T-helper 2 cell treated with Interferon-gamma antibody and Interleukin-4, amounts not matched to agents 100 ng/mL and 5 ng/mL, for 36 hours (primary cell): ENCODE measurements at regions not wholly inside any gene's neighbourhood (a gene's known extent, or its start where the extent isn't known, plus 50 kb on each side); places are given as distances from the start of the nearest gene placed in this dataset.

Experiments
- intact Hi-C: fragments of 100-400 bp; cut with micrococcal nuclease; formaldehyde crosslinking; loops from one replicate; pipeline ENCODE4 v1.15.1; 2023

DNA sequence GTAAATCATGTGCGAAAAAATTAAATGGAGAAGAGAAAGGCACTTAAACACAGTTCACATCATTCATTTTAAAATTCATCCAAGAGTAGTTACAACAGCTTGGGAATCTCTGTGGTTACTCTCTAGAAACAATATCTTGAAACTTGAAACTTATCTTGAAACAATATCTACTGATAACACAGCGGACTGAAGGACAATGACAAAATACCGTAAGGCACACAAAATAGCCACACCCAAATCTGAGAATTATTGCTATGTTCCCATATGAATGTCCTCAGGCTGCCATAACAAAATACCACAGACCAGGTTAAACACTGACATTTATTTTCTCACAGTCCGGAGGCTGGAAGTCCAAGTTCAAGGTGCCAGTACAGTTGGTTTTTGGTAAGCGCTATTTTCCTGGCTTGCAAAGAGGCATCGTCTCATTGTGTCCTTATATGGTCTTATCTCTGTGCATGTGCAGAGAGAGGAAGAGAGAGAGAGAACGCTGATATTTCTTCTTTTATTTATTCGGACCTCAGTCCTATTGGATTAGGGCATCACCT is 122.5 kb upstream of the BTBD3 start:
- intact Hi-C loops = no loop called here

DNA sequence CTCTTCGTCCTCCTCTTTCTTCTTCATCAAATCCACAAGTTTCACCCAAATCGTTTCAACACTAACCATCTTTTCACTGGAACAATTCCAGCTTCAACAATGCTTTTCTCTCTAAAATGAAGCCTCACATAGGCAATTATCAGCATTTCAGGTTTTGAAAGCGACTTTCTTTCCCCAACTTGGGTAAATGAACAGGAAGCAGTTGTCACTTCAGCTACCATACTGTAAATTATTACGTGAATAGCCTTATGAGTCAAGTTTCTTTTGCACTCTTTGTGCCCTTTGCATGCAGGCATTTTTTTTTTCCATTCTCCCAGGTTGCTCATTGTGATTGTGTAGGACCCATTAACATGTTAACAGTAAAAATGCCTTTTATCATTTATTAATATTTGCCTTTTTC is 121.7 kb upstream of the BTBD3 start:
- intact Hi-C loops = no loop called here

DNA sequence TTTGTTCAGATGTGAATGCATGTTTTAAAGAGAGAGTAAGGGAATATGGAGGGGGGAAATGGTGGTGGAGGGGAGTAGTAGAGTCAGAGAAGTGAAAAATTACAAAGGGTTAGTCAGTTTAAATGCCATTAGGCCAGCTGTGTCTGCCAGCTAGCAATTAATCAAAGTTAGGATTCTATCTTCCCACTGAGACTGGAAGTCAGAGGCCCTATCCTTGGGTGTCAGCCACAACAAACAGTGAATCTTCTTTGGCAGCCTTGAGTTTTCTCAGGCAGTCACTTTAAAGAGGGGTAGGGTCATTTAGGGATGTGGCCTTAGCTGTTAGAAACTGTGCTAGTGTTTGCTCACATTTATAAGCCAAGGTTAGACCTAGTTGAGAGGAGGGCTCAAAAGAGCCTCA is 120.5 kb upstream of the BTBD3 start:
- intact Hi-C loops = no loop called here

DNA sequence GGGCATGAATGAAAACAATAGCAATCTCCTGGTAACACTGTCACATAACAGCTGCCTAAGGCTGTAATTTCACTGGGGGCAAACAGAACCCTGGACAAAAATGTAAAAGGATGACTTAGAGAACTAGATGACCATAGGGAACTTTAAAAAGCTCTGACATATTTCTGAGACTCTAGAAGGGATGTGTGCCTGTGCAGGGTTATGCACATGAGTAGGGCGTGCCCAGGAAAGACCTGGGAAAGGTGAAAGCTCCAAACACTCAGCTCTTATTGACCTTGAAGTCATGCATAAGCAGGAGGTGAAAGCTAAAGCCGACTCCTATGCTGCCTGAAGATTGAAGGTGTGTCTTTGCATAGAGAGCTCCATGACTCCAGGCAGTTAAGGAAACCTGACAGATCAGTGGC is 118.4 kb upstream of the BTBD3 start:
- intact Hi-C loops = no loop called here

DNA sequence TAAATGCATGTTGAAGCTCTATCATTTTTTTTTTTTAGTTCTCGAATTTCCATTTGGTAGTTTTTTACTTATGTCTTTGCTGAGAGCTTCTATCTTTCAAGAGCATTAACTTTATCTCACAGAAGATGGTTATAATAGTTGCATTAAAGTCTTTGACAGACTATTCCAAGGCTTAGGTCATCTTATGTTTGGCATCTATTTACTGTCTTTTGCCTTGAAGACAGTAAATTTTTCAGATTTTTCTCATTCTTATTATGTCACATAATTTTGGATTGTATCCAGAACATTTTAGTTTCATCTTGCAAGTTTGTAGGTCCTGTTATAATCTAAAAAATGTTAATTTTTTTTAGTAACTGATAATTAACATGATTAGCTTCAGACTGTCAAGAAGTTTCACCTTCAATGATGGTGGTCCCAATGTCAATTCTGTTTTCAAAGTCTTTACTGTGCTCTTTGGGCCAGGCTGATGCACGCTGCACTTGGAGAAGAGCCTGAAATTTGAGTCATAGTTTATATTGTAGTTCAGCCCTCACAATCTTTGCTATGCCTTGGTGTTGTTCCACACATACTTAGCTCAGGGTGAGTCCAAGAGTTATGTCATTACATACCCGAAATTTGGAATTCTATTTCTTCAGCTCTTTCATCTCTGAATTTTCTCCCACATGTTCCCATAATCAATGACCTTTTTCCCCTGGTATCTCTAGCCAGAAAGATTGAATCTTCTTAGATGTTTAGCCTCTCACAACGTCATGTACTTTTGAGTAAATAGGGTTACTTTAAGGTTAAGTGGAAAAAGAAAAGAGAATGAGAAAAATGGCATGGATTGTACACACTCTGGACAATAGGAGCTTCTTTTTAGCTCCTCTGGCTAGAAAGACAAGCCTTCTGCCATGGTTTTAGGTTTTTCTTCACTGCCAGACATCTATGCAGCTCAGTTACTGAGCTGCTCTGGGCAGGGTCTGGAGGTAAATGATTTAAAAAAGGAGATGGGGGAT is 110.3 kb upstream of the BTBD3 start:
- intact Hi-C loops = no loop called here

DNA sequence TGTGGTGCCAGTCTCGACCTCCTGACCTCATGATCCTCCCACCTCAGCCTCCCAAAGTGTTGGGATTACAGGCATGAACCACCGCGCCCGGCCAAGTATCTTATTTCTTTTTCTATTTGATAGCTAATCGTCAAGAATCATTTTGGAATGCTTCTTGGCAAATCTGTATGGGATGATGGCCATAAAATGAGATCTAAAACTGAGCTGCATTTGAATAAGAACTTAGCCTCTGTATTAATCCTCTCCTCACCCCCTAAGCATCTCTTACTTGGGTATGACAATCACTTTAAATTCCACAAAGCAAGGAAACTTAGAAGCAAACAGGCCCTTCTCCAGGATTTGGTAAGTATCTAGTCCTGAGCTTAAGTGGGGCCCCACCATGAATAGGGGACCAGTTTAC is 108.9 kb upstream of the BTBD3 start:
- intact Hi-C loops = no loop called here

DNA sequence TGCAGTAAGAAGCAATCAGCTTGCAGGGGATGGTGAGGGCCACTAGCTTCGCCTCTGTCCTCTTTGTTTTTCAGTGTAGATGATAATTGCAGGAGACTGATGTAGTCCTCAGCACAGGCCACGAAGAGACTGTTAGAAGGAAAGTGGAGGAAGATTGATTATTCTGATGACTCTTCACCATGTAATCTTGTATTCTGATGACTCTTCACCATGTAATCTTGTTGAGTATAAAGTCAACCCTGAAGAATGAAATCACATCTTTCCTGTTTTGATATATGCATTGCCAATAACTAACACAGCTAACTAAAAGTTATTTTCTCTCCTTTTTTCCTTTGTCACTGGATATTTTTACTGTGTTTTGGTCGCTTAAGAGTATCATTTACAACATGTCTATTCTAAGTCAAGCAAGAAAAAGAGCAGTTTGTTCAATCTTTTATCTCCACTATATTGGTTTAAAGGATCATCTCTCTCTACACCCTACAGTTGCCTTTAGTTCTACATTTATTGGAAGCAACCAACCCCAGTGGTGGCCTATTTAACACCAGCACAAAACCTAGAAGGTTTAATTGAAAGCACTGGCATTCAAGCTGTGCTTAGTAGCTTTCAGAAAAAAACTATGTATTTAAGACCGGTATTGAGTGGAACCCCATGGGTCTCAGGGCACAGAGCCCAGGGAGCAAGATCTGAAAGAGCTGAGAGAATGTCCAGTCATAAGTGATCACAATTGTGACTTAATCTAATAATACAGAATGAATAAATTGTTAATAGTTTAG is 107.2 kb upstream of the BTBD3 start:
- intact Hi-C loops = no loop called here

DNA sequence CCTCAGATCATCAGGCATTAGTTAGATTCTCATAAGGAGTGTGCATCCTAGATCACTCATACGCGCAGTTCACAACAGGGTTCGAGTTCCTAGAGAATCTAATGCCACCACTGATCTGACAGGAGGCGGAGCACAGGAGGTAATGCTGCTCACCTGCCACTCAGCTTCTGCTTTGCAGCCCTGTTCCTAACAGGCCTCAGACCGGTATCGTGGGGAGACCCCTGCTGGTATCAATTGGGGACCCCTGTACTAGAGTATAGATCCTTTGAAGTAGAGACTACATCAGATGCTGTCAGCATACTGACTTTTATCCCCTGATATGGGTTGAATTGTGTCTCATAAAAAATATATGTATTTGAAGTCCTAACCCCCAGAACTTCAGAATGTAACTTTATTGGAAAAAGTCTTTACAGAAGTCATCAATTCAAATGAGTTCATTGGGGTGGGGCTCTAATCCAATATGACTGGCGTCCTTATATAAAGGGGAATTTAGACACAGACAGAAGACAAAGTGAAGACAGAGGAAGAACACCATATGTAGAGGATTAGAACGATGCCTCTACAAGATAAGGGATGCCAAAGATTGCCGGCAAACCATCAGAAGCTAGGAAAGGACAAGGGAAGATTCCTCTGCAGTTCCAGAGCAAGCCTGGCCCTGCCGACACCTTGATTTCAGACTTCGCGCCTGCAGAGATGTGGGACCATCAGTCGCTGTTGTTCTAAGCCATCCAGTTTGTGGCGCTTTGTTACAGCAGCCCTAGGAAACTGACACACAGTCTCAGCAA is 104.4 kb upstream of the BTBD3 start:
- intact Hi-C loops = no loop called here

DNA sequence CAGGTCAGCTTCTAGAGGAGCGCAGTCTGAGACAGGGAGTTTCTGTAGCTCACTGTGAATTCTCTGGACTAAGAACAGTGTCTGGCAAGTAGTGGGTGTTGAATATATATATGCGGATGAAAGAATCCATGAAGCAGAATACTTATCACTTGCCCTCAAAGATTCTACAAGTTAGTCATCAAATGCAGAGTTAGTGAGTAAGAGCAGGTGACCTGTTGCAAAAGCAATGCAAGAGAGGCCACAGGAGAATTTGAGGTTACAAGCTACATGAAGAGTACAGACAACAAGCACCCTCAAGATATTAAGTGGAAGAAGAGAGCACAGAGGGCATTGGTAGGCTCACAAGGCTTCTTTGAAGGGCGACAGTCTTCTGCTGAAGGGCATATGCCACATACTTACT is 103.4 kb upstream of the BTBD3 start:
- intact Hi-C loops = no loop called here

DNA sequence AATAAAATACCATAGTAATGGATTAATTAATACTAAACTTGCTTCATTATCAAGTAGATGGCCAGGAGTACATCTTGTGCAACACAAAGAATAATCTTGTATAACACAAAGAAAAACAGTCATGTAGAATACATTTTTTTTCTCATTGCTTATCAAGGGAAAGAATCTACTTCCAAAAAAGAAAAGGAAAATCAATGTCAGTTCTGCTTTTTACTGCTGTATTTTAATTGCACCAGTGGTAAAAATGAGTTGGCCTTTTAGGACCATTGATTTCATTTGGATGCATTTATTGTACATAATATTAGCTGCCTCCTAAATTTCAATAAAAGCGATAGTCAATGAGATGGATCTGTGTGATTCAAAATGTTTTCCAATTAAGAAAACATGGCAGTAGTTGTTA is 96.9 kb upstream of the BTBD3 start:
- intact Hi-C loops = no loop called here

DNA sequence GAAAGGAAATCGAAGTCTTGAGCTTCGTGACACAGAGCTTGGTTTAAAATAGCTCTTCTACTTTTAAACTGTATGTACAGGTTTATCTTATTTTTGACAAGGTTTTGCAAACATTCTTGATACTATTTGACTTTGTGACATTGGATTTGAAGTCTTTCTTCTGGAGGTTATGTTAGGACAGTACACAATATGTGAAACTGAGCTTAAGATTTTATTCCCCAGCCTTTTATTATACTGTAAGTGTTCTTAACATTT is 95.2 kb upstream of the BTBD3 start:
- intact Hi-C loops = no loop called here

DNA sequence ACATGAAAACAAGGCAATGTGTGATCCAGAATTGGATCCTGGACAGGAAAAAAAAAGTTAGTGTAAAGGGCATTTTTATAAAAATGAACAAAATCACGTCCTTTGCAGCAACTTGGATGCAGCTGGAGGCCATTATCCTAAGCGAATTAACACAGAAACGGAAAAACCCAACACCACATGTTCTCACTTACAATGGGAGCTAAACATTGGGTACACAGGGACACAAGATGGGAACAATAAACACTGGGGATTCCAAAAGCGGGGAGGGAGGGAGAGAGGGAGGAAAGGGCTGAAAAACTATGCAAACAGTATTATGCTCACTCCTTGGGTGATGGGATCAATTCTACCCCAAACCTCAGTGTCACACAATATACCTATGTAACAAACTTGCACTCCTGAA is 91.4 kb upstream of the BTBD3 start:
- intact Hi-C loops = no loop called here

DNA sequence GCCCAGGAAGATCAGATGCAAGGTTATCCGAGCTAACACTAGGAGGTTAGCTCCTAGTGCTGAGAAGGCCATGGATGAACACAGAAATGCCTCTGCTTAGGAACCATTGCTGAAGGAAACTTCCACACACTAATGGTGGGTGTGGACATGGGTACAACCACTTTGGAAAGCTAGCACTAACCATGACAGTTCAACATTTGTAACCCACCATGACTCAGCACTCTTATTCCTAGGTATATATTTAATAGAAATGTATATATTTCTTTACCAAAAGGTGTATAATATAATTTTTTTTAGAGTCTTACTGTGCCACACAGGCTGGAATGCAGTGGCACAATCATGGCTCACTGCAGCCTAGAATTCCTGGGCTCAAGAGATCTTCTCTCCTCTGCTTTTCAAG is 85.3 kb upstream of the BTBD3 start:
- intact Hi-C loops = no loop called here

DNA sequence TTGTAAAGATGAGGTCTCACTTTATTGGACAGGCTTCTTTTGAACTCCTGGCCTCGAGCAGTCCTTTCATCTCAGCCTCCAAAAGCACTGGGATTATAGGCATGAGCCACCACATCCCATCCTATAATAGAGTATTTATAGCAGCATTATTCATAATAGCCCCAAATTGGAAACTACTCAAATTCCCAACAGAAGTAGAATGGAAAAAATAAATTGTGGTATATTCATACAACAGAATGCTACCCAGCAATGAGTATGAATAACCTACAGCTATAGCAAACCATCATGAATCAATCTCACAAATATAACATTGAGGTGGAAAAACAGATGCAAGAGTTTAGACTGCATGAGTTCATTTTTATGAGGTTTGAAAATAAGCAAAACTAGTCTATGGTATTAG is 84.8 kb upstream of the BTBD3 start:
- intact Hi-C loops = no loop called here

DNA sequence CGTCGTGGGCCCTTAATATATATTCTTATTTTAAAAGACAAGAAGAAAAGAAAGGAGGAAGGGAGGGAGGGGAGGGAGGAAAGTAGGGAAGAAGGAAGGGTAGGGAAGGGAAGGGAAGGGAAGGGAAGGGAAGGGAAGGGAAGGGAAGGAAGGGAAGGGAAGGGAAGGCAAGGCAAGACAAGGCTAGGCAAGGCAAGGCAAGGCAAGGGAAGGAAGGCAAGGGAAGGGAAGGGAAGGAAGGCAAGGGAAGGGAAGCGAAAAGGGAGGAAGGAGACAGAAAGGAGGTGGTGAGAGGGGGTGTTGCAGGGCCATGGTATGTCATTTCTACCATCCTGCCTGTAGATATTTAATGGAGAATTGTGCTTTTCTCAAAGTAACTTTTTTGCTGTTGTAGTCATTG is 83.9 kb upstream of the BTBD3 start:
- intact Hi-C loops = no loop called here

DNA sequence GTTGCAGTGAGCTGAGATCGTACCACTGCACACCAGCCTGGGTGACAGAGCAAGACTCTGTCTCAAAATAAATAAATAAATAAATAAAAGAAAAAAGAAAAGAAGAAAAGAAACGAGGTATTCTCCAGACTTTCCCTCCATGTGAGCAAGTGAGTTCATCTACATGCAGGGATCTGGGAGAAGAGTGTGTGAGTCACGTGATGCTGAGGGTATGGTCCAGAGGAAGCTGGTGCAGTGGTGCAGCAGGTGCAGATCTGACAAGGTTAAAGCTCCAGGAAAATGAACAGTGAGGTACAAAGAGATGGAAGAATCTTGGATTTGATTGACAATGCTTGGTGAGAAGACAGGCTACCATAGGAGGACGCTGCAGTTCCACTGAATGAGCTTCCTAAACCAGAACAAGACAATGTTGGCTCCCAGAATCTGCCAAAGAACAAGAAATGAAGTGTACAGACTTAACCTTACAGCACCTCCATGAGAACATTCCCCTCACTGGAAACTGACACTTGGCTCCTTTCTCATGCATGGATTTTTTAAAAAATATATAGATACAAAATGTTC is 79.5 kb upstream of the BTBD3 start:
- intact Hi-C loops = no loop called here

DNA sequence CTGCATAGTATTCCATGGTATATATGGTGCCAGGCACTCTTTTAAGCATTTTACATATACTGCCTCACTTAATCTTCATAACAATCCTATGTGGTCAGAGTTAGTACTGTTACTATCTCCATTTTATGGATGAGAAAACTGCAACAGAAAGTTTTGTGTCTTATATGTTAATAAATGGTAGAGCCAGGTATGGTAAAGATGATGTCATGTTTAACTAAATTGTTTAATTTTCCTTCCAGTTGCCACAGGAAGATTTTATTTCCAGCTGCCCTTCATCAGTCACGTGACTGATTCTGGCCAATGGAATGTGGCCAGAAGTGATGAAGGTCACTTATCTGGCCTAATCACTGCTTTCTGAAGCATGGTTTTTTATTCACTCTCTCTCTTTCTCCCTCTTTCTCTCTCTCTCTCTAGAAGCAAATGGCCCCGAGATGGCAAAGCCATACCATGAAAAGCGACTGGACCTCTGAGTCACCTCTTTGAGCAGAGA is 75.7 kb upstream of the BTBD3 start:
- intact Hi-C loops = no loop called here

DNA sequence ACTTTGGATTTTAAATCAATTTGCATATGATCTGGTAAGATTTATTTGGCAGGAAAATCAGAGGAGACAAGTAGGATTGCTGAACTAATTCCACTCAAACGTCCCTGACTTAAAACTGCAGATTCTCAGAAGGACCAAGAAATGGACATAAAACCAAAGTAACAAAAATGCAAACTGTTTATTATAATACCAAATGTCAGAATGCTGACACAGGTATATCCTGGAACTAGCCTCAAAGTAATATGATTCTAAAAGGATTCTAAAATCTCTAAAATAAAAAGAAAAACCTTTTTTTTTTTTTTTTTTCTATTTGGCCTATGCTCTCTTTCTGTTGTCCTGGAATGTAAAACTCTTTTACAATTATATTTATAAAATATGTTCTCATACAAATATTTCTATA is 74.4 kb upstream of the BTBD3 start:
- intact Hi-C loops = no loop called here

DNA sequence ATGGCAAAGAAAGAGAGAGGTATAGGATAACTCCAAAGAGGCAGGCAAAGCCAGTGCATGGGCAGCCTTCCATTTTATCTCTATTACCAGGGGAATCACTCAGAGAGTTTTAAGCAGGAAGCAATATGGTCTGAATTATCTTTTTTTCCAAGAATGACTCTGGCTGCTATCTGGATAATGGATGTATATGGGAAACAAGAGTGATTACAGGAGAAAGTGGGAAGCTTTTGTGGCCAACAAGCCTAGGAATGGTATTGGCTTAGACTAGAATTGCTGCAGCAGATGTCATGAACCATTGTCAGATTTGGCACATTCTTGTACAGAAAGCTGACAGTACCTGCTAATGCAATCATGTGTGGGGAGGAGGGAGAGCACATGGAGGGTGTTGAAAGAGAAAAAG is 73.0 kb upstream of the BTBD3 start:
- intact Hi-C loops = no loop called here

DNA sequence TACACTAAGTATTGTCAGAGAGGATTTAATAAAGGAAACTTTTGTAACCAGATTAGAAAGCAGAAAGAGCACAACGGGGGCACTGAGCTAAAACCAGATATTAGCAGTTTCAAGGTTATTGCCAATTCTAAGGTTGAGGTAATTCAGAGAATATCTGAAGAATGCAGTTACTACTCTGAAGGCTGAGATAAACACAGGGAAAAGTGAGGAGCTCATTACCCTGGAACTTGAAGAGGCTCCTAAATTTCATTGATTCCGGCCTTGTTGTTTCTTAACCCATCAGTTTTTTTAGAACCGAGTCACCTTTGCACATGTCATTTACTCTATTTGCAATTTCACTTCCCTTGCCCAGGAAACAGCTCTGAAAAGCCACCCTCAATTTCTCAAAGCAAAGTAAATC is 72.4 kb upstream of the BTBD3 start:
- intact Hi-C loops = no loop called here

DNA sequence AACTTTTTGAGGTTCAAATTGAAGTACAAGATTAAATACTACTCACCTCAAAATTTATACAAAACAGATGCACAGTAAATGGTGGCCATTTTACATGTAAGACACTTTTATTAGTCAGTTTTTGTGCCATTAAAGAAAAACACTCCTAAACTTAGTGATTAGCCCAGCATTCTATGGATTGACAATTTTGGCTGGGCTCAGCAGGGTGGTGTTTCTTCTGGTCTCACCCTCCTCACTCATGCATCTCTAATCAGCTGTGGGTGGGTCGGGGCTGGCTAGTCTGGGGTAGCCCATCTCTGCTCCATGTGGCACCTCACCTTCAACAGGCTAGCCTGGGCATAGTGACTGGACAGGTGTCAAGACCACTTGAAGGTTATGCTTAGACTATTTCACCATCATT is 71.6 kb upstream of the BTBD3 start:
- intact Hi-C loops = no loop called here
